HL-60 (cell line): ENCODE measurements at regions not wholly inside any gene's neighbourhood (a gene's known extent, or its start where the extent isn't known, plus 50 kb on each side); places are given as distances from the start of the nearest gene placed in this dataset.

Experiments
- DNase-seq, 2 experiments: peaks; one replicate each; pipeline ENCODE4 v3.0.0-alpha.2; 2010 to 2020; ENCODE audit warnings: low read depth in 1 of 2, low spot score in 1 of 2
- H3K27ac ChIP-seq: fragments of 250-450 bp; sonication (Bioruptor Pico); replicated peaks from 2 replicates; pipeline ENCODE4 v1.5.1; 2020; ENCODE audit warnings: mild to moderate bottlenecking, moderate library complexity
- H3K27me3 ChIP-seq: fragments of 250-450 bp; sonication (Bioruptor Pico); 2 replicates; pipeline ENCODE4 v1.5.1; 2021; ENCODE audit warnings: mild to moderate bottlenecking, moderate library complexity; ENCODE audit not compliant: insufficient read depth, poor library complexity, severe bottlenecking
- H3K4me3 ChIP-seq: replicated peaks from 2 replicates; pipeline ENCODE4 v1.5.1; 2011; ENCODE audit warnings: mild to moderate bottlenecking, control low read depth, low read length; ENCODE audit not compliant: insufficient read depth
- CTCF ChIP-seq: IDR thresholded peaks from one replicate; pipeline ENCODE4 v1.5.1; 2011; ENCODE audit warnings: low read length, control low read depth, inconsistent platforms; ENCODE audit not compliant: insufficient read depth
- GABPA ChIP-seq: IDR thresholded peaks from 2 replicates; pipeline ENCODE4 v1.6.1; 2012; ENCODE audit warnings: low read depth
- POLR2AphosphoS5 ChIP-seq: IDR thresholded peaks from 2 replicates; pipeline ENCODE4 v1.6.1; 2012; ENCODE audit warnings: low read depth
- REST ChIP-seq: IDR thresholded peaks from 2 replicates; pipeline ENCODE4 v1.6.1; 2012; ENCODE audit warnings: low read depth; ENCODE audit not compliant: insufficient replicate concordance
- SPI1 ChIP-seq: IDR thresholded peaks from 2 replicates; pipeline ENCODE4 v1.6.1; 2012; ENCODE audit warnings: low read depth, mild to moderate bottlenecking, borderline replicate concordance

GRCh38 chr11:33622806-33623205, 77.8 kb downstream of the C11orf91 start:
- Histone ChIP-seq H3K4me3 (no peak overlapping the region), H3K27me3 (no peaks in the 10 kb centered on the region), H3K27ac (no peak overlapping the region)
- no peak for DNase-seq
- TF ChIP-seq SPI1 (no peak), REST (no peak), CTCF (no peak), POLR2AphosphoS5 (no peak), GABPA (no peak)

- Histone ChIP-seq H3K27me3 (no peaks in the 10 kb centered on the region), H3K4me3 (no peak overlapping the region), H3K27ac (no peak overlapping the region)
- TF ChIP-seq GABPA (no peak), REST (no peak)
- no peak for DNase-seq
These were observed 78.4 kb downstream of the C11orf91 start for GRCh38 chr11:33622186-33622585.

GRCh38 chr11:33620423-33621171, 80.0 kb downstream of the C11orf91 start:
- no peak for DNase-seq

More at GRCh38 chr11:33620423-33621171, 80.0 kb downstream of the C11orf91 start:
- H3K27ac ChIP-seq = no peak overlapping the region
- no peaks in the 10 kb centered on the region for H3K27me3 ChIP-seq
- H3K4me3 ChIP-seq = no peak overlapping the region
- TF ChIP-seq CTCF (no peak), REST (no peak), SPI1 (no peak), POLR2AphosphoS5 (no peak), GABPA (no peak)
